Activated CD8-positive, alpha-beta memory T cell treated with anti-CD3 and anti-CD28 coated beads, Interleukin-2, amount 50 U/mL, for 24 hours (primary cell): ENCODE measurements at regions not wholly inside any gene's neighbourhood (a gene's known extent, or its start where the extent isn't known, plus 50 kb on each side); places are given as distances from the start of the nearest gene placed in this dataset.
"Not testable (repeated sequence)": the region's sequence is repeated elsewhere in the genome, so short reads cannot be mapped to it uniquely, and the experiment has no call there.

Experiments
- DNase-seq: peaks from one replicate; pipeline ENCODE4 v3.0.0-alpha.2; 2020; ENCODE audit errors: extremely low read depth

DNA sequence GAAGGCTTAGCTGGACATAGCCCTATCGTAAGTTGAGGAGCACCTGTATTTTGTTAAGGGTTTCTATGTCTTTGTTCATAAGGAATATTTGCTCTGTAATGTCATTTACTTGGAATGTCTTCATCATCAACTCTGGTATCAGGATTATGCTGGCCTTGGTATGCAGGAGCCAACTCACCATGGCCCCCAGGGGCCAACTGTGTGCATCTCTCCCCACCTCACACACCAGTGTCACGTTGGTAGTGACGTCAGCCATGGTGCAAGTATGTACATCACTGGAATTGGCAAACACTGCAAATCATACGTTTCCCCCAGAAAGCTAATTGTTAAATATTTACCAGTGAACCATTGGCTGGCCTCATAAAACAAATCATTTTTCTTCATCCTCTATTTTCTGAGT lies 70.8 kb downstream of the YTHDF1 start:
- no peak for DNase-seq

DNA sequence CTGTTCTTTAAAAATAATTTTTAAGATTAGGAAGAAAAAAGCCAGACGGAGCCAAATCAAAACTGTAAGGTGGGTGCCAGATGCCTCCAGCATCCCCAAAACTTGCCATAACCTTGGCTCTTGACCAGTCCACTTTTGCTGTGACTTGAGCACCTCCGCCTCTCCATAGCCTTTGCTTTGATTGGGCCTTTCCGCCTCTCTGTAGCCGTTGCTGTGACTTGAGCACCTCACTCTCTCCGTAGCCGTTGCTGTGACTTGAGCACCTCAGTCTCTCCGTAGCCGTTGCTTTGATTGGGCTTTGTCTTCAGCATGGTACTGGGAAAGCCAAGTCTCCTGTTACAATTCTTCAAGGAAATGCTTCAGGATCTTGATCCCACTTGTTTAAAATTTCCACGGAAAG lies 73.0 kb downstream of the YTHDF1 start:
- no peak for DNase-seq

DNA sequence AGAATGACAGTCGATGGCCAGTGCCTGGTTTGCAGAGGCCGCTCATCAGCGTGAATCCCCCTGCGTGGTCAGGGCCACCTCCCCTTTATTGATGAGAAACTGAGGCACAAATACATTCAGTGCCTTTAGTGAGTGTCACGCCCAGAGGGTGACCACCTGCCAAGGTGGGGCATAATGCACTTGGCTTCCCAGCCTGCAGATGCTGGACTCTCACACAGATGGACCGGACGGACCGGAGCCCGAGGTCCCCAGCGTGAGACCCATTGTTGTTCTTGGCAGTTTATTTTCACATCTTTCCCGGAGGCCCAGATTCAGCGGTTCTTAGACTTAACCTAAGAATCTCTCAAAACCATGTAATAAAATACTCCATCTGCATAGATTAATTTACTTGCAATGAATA lies 74.4 kb downstream of the YTHDF1 start:
- DNase-seq: no peak

DNA sequence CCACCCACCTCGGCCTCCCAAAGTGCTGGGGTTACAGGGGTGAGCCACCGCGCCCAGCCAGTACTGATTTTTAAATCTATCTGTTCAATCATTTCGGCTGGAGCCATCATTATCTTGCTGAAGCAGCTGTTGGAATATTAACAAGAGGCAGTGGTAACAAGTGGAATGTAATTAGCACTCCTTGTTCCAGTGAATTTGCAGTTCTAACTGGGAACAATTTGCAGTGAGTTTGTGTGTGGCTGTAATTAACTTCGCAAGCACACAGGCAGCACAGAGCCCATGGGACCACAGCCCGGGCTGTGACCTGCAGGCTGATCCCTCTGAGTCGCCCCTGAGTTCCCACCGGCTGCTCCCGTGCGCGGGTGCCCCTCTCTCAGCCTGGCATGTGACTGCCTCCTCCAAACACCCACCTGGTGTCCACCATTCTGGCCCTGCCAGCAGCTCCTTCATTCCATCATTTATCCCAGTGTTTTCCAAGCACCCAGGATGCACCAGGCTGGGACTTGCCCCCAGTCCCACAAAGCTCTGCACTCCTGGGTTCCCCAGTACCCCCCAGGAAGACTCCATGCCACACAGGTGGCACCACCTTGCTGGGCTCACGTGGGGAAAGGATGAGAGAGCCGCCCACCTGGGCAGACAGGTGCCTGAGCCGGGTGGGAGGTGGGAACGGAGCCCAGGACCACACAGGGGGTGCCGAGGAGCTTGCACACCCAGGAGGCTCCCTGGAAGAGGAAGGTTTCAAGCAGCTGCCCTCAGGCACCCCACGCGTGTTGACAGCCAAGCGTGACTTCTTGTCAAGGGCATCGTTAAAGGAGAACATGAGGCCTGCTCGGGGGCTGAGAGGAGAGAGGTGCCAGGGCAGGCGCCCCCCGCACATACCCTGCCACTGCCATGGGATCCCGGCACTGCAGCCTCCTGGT lies 75.2 kb downstream of the YTHDF1 start:
- no peak for DNase-seq

DNA sequence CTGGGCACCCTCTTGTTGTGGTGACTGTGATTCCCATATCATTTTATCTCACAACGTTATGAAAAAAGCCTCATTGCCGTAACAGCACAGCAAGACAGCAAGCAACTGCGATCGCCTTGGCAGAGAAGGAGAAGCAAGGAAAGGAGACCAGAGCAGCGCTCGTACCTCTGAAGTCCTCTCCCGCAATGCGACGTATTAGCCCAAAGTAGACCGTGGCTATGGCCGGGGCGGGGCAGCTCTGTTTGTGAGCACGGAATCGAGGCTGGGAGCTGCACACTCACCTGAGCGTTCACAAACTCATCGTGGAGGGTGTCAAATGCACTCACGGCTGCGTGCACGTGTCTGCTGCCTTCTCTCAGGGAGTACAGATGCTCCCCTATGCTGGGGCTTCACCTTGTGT lies 76.1 kb downstream of the YTHDF1 start:
- no peak for DNase-seq

DNA sequence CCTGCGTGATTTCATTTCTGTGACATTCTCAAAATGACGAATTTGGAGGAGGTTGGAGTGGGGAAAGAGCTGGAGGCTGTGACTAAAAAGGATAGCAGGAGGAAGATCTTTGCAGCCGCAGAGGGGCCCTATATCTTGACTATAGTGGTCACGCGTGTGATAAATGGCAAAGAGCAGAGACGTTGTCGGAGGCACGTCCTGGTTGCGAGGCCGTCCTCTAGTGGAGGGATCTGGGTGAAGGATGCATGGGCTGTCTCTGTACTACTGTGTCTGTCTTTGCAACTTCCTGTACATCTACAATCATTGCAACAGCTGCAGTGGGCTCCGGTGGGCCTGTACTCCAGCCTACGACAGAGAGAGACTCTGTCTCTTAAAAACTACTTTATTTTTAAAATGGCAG lies 76.6 kb downstream of the YTHDF1 start:
- DNase-seq: no peak

DNA sequence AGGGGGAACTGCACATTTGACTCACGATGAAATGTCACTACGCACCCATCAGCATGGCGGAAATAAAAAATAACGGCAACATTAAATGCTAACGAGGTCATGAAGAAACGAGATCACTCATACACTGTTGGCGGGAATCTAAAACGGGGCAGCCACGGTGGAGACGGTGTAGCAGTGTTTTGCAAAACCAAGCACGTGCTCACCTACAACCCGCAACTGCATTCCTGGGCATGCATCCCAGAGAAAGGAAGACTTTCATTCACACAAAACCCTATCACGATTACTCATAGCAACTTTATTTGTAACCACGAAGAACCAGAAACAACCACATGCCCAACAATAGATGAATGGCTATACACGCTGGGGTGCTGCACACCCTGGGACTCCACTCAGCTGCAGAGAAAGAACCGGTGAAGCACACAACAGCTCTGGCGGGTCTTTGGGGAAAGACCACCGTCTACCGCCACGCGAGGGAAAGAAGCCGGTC lies 77.0 kb downstream of the YTHDF1 start:
- no peak for DNase-seq

DNA sequence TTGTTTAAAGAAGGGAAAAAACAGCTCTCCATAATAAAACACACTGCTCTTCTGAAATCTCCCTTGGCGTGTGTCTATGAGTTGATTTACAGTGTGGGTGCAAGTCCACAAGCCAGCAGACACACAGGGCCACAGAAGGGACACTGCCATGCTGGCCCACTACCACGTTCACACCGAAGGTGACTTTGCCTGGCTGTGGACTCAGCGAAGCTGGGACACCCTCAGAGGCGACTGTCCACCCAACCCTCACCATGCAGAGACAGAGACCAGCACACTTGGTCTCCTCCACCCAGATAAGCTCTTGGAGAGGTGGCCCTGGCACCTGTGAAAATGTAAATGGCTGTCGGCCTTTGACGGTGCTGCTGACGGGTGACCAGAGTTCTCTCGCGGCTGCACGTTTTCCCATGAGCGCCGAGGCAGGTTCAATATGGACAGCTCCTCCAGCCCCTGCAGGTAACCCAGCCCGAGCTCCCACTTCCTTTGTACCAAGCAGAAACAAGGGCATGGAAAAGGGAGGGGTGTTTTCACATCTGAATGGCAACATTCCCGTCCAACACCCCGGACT lies 78.0 kb downstream of the YTHDF1 start:
- DNase-seq: no peak

DNA sequence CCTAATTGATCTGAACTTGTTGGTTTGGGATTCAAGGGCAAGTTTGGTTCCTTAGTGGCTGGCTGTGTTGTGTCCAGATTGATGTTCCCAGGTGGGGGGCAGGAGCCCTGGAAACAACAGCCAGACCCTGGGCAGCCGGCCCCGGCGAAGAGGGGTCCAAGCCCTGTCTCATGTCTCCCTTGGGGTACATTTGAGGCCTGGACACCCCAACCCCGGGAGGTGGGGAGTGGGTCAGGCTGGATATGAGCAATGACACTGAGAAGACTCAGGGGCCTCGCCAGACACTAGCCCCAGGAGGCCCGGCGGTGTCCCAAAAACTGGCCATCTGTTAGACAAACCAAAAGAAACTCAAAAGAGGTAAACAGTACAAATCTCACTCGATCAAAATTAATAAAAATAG lies 79.6 kb downstream of the YTHDF1 start:
- DNase-seq: no peak

DNA sequence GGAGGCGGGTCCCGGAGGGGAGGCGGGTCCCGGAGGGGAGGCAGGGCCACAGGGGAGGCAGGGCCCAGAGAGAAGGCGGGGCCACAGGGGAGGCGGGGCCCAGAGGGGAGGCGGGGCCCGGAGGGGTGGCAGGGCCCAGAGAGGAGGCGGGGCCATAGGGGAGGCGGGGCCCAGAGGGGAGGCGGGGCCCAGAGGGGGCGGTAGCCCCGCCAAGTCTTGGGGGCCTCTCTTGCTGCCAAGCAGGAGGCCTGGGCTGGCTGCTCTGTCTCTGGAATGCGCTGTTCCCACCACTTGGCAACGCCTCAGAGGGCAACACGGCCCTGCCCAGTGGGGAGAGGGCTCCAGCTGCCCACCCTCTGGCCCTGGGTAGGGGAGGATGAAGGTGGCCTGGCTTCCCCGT lies 80.5 kb downstream of the YTHDF1 start:
- no peak for DNase-seq

DNA sequence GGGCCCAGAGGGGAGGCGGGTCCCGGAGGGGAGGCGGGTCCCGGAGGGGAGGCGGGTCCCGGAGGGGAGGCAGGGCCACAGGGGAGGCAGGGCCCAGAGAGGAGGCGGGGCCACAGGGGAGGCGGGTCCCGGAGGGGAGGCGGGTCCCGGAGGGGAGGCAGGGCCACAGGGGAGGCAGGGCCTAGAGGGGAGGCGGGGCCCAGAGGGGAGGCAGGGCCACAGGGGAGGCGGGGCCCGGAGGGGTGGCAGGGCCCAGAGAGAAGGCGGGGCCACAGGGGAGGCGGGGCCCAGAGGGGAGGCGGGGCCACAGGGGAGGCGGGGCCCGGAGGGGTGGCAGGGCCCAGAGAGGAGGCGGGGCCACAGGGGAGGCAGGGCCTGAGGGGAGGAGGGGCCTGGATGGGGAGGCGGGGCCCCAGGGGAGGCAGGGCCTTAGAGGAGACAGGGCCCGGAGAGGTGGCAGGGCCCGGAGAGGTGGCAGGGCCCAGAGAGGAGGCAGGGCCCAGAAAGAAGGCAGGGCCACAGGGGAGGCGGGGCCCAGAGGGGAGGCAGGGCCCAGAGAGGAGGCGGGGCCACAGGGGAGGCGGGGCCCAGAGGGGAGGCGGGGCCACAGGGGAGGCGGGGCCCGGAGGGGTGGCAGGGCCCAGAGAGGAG lies 81.1 kb downstream of the YTHDF1 start:
- not testable (repeated sequence) for DNase-seq

DNA sequence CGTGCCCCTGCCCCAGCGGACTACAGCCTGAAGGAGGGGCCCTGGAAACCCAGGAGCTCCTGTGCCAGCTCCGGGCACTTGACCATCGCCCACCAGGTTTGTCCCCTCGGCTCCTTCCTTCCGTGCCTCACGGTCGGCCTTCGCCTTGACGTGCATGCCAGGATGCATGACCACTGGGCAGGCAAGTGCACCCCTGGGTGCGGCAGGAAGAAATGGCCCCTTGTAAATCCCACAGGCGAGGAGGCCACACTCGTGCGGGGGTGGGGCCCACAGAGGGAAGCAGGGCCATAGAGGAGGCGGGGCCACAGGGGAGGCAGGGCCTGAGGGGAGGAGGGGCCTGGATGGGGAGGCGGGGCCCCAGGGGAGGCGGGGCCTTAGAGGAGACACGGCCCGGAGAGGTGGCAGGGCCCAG lies 81.7 kb downstream of the YTHDF1 start:
- no peak for DNase-seq

DNA sequence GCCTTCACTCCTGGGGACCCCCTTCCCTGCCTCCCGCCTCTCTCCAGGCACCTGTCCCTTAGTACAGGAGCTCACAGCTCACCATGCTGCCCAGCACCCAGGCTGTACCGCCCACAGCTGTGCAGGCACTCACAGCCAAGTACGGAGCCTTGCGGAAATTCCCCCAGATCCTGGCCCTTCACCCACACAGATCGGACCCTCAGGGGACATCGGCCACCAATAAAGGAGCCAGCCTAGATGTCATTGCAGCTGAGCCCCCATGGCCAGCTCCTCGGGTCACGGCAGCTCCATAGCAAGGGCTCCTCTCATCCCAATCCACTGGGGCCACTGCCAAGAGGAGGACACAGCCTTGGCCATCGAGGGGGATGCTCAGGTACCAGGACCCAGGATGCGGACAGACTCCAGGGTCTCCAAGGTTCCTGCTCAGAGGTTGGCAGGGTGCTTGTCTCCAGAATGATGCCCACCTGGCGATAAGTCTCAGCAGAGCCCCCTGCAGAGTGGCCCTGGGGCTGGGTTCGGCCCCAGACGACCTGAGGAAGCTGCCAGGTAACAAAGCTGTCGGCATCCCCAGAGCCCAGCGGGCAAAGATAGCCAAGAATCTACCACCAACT lies 82.3 kb downstream of the YTHDF1 start:
- no peak for DNase-seq

DNA sequence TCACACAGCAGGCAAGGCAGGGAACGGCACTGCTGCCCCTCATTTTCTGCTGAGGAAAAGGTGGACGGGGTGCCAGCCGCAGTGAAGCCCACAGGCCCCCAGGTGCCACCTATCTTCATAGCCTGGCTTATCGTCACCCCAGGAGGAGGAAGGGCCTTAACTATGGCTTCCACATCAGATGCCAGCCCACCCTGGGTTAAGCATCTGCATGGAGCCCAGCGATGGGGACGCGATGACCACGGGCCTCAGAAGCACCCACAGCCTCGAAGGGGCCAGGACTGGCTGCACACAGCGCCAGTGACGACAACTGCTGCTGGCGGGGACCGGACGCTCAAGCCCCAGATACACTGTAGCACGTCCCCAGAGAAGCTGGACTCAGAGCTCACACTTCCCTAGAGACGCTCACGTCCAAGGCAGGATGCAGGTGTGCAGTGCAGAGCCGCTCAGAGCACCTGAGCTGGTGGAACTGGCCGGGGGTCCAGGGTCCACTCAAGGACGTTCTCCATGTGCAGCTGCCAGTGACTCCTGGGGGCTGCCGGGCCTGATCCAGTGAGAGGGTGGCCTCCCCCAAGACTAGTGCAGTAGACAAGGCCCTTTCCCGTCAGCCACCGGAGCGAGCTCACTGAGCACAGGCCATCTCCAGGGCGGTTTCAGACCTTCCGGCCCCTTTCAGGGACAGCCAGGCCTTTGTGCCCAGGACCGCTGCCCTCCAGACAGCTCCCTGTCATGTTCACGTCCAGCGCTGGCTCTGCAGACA lies 83.0 kb downstream of the YTHDF1 start:
- no peak for DNase-seq

DNA sequence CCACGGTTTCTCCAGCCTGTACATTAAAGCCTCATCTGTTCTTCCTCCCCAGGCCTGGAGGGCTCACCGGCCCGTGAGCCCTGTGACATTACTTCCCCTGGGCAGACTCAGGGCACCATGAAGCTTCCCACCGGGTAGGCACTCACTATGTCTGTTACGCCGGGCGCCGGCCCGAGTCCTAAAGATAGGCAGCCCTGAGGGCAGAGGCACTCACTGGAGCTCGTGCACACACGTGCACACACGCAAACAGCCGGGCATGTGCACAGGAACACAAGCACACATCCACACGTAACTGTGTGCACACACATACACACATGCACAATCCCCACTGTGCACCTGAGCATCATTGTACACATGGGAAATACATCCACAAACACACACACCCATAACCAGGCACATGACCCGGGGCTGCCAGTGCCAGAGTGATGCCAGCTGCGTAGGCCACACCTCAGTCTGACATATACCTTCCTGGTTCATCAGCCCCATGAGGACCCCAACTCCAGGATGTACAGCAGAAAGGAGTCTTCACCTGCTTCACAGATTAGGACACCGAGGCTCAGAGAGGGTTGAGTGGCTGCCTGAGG lies 83.7 kb downstream of the YTHDF1 start:
- DNase-seq: no peak

DNA sequence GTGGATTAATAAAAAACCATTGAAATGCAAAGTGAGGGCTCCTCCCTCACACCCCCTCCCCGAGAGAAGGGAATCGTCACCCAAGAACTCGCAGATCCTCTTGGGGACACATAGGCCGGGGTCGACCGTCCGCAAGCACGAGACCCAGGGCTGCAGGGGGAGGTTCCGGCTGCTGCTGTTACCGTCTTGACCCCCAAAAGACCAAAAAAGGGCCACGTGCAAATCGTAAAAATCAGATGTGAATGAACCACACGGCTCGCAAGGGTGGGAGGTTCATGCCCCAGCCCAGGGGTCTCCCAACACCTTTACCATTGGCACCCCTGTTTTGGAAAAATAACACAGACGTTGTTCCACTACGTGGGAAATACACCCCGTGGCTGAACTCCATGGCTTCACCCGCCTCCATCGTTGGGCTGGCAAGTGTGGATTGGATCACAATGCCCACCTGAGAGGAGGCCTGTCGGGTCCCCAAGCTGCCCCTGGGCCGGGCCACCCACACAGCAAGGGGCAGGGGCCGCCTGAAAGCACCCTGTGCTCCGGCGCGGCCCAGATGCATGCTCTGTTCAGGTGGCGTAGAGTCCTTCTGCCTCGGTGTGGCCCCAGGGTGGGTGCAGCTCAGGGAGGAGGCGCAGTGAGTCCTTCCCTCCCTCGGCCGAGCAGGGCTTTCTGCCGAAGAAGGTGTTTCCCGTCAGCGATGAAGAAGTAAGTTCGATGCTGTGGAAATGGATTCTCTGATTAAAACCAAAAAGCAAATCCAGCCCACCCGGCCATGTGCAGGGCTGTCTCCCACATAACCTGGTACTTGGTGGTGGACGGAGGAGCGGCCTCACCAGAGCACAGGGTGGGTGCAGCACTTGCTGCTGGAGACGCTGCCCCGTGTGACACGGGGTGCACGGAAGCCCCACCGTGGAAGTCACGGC lies 85.0 kb downstream of the YTHDF1 start:
- no peak for DNase-seq

DNA sequence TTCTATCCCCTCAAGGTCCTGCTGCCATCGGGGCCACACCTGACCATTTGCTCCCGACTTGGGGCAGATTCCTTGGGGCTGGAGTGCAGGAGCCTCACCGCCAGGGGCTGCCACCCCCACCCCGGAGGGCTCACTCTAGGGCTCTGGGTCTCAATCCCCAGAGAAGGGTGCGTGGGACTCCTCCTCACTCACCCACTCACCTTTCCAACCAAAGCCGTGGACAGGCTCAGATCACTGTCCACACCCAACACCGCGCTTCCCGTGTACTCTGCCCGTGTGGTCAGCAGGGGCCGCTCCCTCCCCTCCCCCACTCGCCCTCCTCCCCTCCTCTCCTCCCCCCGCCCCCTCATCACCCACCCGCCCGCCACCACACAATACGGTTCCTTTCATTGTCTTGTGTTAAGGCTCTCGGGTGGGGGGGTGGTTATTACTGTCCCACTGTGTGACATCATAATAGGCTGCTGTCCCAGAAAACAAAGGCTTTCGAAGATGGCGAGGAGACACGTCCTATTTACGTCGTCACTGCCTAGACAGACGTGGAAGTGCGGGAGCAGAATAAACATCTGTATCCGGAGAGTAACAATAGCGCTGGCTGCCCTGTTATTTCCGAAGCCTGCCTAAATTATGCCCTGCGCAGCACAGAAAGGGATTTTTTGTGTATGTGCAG lies 85.8 kb downstream of the YTHDF1 start:
- DNase-seq: no peak

DNA sequence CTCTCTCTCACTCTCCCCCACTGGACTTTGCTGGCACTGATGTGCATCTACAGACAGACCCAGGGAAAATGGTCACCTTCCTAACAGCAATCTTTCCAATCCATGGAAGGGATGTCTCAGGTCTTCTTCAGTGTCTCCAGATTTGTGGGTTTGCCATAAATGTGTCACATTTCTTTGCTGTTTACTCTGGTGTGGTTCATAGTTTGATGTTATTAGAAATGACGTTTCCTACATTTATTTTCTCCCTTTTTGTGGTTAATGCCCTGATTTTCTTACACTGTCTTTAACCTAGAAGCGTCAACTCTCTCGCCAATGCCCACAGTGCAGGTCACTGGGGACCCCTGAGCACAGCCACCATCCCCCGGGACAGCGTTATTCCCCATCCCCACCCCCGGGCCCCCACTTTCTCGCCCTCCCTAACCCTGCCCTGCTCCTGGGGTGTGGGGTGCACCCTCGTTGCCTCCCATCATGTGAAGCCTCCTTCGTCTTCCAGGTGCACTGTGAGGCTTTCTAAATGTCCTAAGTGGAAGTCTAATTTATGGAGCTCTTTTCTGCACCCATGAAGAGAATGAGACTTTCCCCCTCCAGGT lies 86.5 kb downstream of the YTHDF1 start:
- DNase-seq: no peak

DNA sequence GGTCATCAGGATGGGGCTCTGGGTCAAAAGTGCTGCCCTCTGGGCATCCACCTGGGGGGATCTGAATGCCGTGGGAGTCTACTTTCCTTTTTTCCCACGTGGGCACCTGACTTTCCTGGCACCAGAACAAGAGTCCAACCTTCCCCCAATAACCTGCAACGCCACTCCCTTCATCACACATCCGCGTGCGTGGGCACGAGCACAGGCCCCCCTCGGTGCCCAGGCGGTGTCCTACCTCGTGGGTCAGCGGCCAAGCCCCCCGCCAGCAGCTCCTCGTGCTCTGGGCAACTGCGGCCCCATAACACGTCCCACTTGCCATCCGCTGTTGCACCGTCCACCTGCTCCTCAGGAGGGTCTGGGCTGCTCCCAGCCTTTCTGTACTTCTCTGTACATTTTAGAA lies 87.0 kb downstream of the YTHDF1 start:
- DNase-seq: no peak
